ENCODE measurements at regions not wholly inside any gene's neighbourhood (a gene's known extent, or its start where the extent isn't known, plus 50 kb on each side); places are given as distances from the start of the nearest gene placed in this dataset.

- Histone ChIP-seq H2AFZ (ENCODE audit: low read length) (no peak overlapping the region), H3K9ac (ENCODE audit: low read length) (no peak overlapping the region), H3K36me3 (ENCODE audit: low read depth, low read length) (no peaks in the 10 kb centered on the region; the same call in 1 of the 2 replicates), H3K27me3 (ENCODE audit: low read length) (no peaks in the 10 kb centered on the region), H3F3A (ENCODE audit: low read length, unreplicated experiment) (no peaks in the 10 kb centered on the region), H3K4me2 (ENCODE audit: low read length) (no peak overlapping the region), H3K4me1 (ENCODE audit: insufficient read depth, low read length) (peaks cover 5% of the 10 kb centered on the region; the same call in 1 of the 2 replicates), H3K9me3 (ENCODE audit: low read length) (peaks cover 4% of the 10 kb centered on the region; the same call in 1 of the 2 replicates), H4K20me1 (ENCODE audit: low read length) (no peaks in the 10 kb centered on the region), H3K27ac (ENCODE audit: low read length) (no peak overlapping the region), H3K9me2 (replicated peaks; ENCODE audit: low read length) (no peaks in the 10 kb centered on the region), H3K4me3 (ENCODE audit: low read length) (no peak overlapping the region), H3K79me2 (ENCODE audit: low read length) (no peaks in the 10 kb centered on the region)
- no peak for DNase-seq
- no peak for ATAC-seq
- ChIA-PET POLR2A (ENCODE audit: unreplicated experiment) (no interaction called here), CTCF (no interaction called here)
- TF ChIP-seq CTCF (conservative IDR thresholded peaks at IDR 0.05; ENCODE audit: low read depth, low read length) (no peak), EZH2phosphoT487 (IDR thresholded peaks at IDR 0.05; ENCODE audit: borderline replicate concordance, low read length) (no peak), EZH2 (IDR thresholded peaks at IDR 0.05; ENCODE audit: low read length, unreplicated experiment) (no peak)
- intact Hi-C loops (cut with micrococcal nuclease) = no loop called here
- BruUV-seq (replicated peaks) = no TSS peak
Observed at GRCh38 chr7:92973293-92973731, 136.9 kb upstream of the CDK6 start.

- no peaks in the 10 kb centered on the region for H3K79me2 ChIP-seq (ENCODE audit: low read length)
- ChIA-PET CTCF (no interaction called here), POLR2A (ENCODE audit: unreplicated experiment) (no interaction called here)
- DNase-seq (no peak), ATAC-seq (no peak)
- no peaks in the 10 kb centered on the region for H4K20me1 ChIP-seq (ENCODE audit: low read length)
- intact Hi-C loops (cut with micrococcal nuclease) = no loop called here
- no TSS peak for BruUV-seq (replicated peaks)
- TF ChIP-seq EZH2 (IDR thresholded peaks at IDR 0.05; ENCODE audit: low read length, unreplicated experiment) = no peak
- TF ChIP-seq EZH2phosphoT487 (IDR thresholded peaks at IDR 0.05; ENCODE audit: borderline replicate concordance, low read length) = no peak
- no peak for TF ChIP-seq CTCF (conservative IDR thresholded peaks at IDR 0.05; ENCODE audit: low read depth, low read length)
- H3K9me2 ChIP-seq (replicated peaks; ENCODE audit: low read length) = no peaks in the 10 kb centered on the region
- H3K36me3 ChIP-seq (ENCODE audit: low read depth, low read length) = no peaks in the 10 kb centered on the region; the same call in 1 of the 2 replicates
- no peak overlapping the region for H2AFZ ChIP-seq (ENCODE audit: low read length)
- no peak overlapping the region for H3K4me3 ChIP-seq (ENCODE audit: low read length)
- no peak overlapping the region for H3K4me2 ChIP-seq (ENCODE audit: low read length)
- H3K27me3 ChIP-seq (ENCODE audit: low read length) = no peaks in the 10 kb centered on the region
- no peak overlapping the region for H3K9ac ChIP-seq (ENCODE audit: low read length)
- H3F3A ChIP-seq (ENCODE audit: low read length, unreplicated experiment) = no peaks in the 10 kb centered on the region
- H3K27ac ChIP-seq (ENCODE audit: low read length) = no peak overlapping the region
- H3K9me3 ChIP-seq (ENCODE audit: low read length) = peaks cover 4% of the 10 kb centered on the region; the same call in 1 of the 2 replicates
- H3K4me1 ChIP-seq (ENCODE audit: insufficient read depth, low read length) = peaks cover 5% of the 10 kb centered on the region; the same call in 1 of the 2 replicates
Observed at GRCh38 chr7:92972441-92972840, 136.1 kb upstream of the CDK6 start.

- no peak overlapping the region for H3K4me2 ChIP-seq (ENCODE audit: low read length)
- no peak for DNase-seq
- H3F3A ChIP-seq (ENCODE audit: low read length, unreplicated experiment) = no peaks in the 10 kb centered on the region
- no peak overlapping the region for H3K9ac ChIP-seq (ENCODE audit: low read length)
- CTCF ChIA-PET = no interaction called here
- TF ChIP-seq EZH2phosphoT487 (IDR thresholded peaks at IDR 0.05; ENCODE audit: borderline replicate concordance, low read length) (no peak), CTCF (conservative IDR thresholded peaks at IDR 0.05; ENCODE audit: low read depth, low read length) (no peak), EZH2 (IDR thresholded peaks at IDR 0.05; ENCODE audit: low read length, unreplicated experiment) (no peak)
- H3K4me1 ChIP-seq (ENCODE audit: insufficient read depth, low read length) = peaks cover 3% of the 10 kb centered on the region; the same call in 1 of the 2 replicates
- no peak overlapping the region for H2AFZ ChIP-seq (ENCODE audit: low read length)
- H3K9me2 ChIP-seq (replicated peaks; ENCODE audit: low read length) = no peaks in the 10 kb centered on the region
- no peak overlapping the region for H3K4me3 ChIP-seq (ENCODE audit: low read length)
- no peaks in the 10 kb centered on the region for H3K79me2 ChIP-seq (ENCODE audit: low read length)
- intact Hi-C loops (cut with micrococcal nuclease) = no loop called here
- no peaks in the 10 kb centered on the region for H3K36me3 ChIP-seq (ENCODE audit: low read depth, low read length)
- no peak overlapping the region for H3K27ac ChIP-seq (ENCODE audit: low read length)
- no TSS peak for BruUV-seq (replicated peaks)
- no peaks in the 10 kb centered on the region for H3K27me3 ChIP-seq (ENCODE audit: low read length)
- no peak for ATAC-seq
- POLR2A ChIA-PET (ENCODE audit: unreplicated experiment) = interaction anchor here (0.6 kb wide), 1 partner anchor 65 kb away, joined by 5 read pairs; no protein-coding TSS in a partner anchor
- no peaks in the 10 kb centered on the region for H3K9me3 ChIP-seq (ENCODE audit: low read length)
- no peaks in the 10 kb centered on the region for H4K20me1 ChIP-seq (ENCODE audit: low read length)
Observed at GRCh38 chr7:92969061-92969460, 132.7 kb upstream of the CDK6 start.
